Fibroblast of gingiva (primary cell): ENCODE measurements at regions not wholly inside any gene's neighbourhood (a gene's known extent, or its start where the extent isn't known, plus 50 kb on each side); places are given as distances from the start of the nearest gene placed in this dataset.

Experiments
- DNase-seq: peaks from one replicate; pipeline ENCODE4 v3.0.0-alpha.2; 2011; ENCODE audit warnings: low read depth

- DNase-seq, result no peak
These were observed 51.5 kb upstream of the TMEM200A start for GRCh38 chr6:130314271-130314670.

- no peak for DNase-seq
These were observed 52.6 kb upstream of the TMEM200A start for GRCh38 chr6:130313206-130313605.

GRCh38 chr6:130309028-130309427, 56.8 kb upstream of the TMEM200A start:
- no peak for DNase-seq

GRCh38 chr6:130307752-130308361, 58.0 kb upstream of the TMEM200A start:
- peak; percentile 76 for DNase-seq

- DNase-seq, result no peak
These were observed 59.4 kb upstream of the TMEM200A start for GRCh38 chr6:130306377-130306776.

- peak; percentile 71 for DNase-seq
These were observed 62.4 kb upstream of the TMEM200A start for GRCh38 chr6:130303431-130303830.

GRCh38 chr6:130298258-130298657, 67.6 kb upstream of the TMEM200A start:
- DNase-seq, result no peak

GRCh38 chr6:130296854-130297253, 69.0 kb upstream of the TMEM200A start:
- no peak for DNase-seq

- peak; percentile 60 for DNase-seq
These were observed 71.0 kb upstream of the SAMD3 start for GRCh38 chr6:130293800-130294199.

- DNase-seq, result no peak
These were observed 65.3 kb upstream of the SAMD3 start for GRCh38 chr6:130288065-130288464.

GRCh38 chr6:130282234-130282995, 59.7 kb upstream of the SAMD3 start:
- peak; percentile 31 for DNase-seq

- DNase-seq, result no peak
These were observed 53.8 kb upstream of the SAMD3 start for GRCh38 chr6:130276507-130276906.

- no peak for DNase-seq
These were observed 51.3 kb upstream of the SAMD3 start for GRCh38 chr6:130274007-130274406.
